MM.1S (cell line): ENCODE measurements at regions not wholly inside any gene's neighbourhood (a gene's known extent, or its start where the extent isn't known, plus 50 kb on each side); places are given as distances from the start of the nearest gene placed in this dataset.

ENCODE experiments used
- DNase-seq: peaks from one replicate; pipeline ENCODE4 v3.0.0-alpha.2; 2015
- H2AFZ ChIP-seq: fragments of 300-600 bp; sonication (generic); 2 replicates; pipeline ENCODE4 v1.6.0; 2016; ENCODE audit warnings: antibody characterized with exemption, low read length
- H3F3A ChIP-seq: fragments of 300-600 bp; sonication (generic); 2 replicates; pipeline ENCODE4 v1.6.1; 2016; ENCODE audit warnings: mild to moderate bottlenecking, antibody characterized with exemption, low read length, moderate library complexity, mixed read lengths; ENCODE audit not compliant: insufficient read depth
- H3K27ac ChIP-seq: fragments of 300-600 bp; sonication (generic); 2 replicates; pipeline ENCODE4 v1.5.1; 2016; ENCODE audit warnings: mild to moderate bottlenecking, low read length
- H3K27me3 ChIP-seq: fragments of 300-600 bp; sonication (generic); replicated peaks from 2 replicates; pipeline ENCODE4 v1.6.0; 2016; ENCODE audit warnings: low read length; ENCODE audit not compliant: insufficient read depth
- H3K36me3 ChIP-seq: fragments of 300-600 bp; sonication (generic); replicated peaks from 2 replicates; pipeline ENCODE4 v1.6.1; 2016; ENCODE audit warnings: mild to moderate bottlenecking, low read length, mixed read lengths; ENCODE audit not compliant: insufficient read depth
- H3K4me1 ChIP-seq: fragments of 300-600 bp; sonication (generic); 2 replicates; pipeline ENCODE4 v1.6.1; 2016; ENCODE audit warnings: low read length, mixed read lengths
- H3K4me2 ChIP-seq: fragments of 300-600 bp; sonication (generic); 2 replicates; pipeline ENCODE4 v1.6.0; 2016; ENCODE audit warnings: low read depth, low read length
- H3K4me3 ChIP-seq: fragments of 300-600 bp; sonication (generic); 2 replicates; pipeline ENCODE4 v1.5.1; 2016; ENCODE audit warnings: low read length, mixed read lengths
- H3K79me2 ChIP-seq: fragments of 300-600 bp; sonication (generic); 2 replicates; pipeline ENCODE4 v1.6.1; 2016; ENCODE audit warnings: mixed run types, low read length, mixed read lengths
- H3K9ac ChIP-seq: fragments of 300-600 bp; sonication (generic); 2 replicates; pipeline ENCODE4 v1.6.1; 2016; ENCODE audit warnings: low read length, mixed read lengths
- H3K9me2 ChIP-seq: fragments of 300-600 bp; sonication (generic); replicated peaks from 2 replicates; pipeline ENCODE4 v1.6.1; 2016; ENCODE audit warnings: mild to moderate bottlenecking, low read length, mixed read lengths; ENCODE audit not compliant: insufficient read depth
- H3K9me3 ChIP-seq: fragments of 300-600 bp; sonication (generic); replicated peaks from 2 replicates; pipeline ENCODE4 v1.6.1; 2016; ENCODE audit warnings: mild to moderate bottlenecking, low read length, mixed read lengths; ENCODE audit not compliant: insufficient read depth
- H4K20me1 ChIP-seq: fragments of 300-600 bp; sonication (generic); 2 replicates; pipeline ENCODE4 v1.6.1; 2016; ENCODE audit warnings: mild to moderate bottlenecking, low read length, moderate library complexity, mixed read lengths; ENCODE audit not compliant: insufficient read depth
- CTCF ChIP-seq: fragments of 300-600 bp; sonication (generic); IDR thresholded peaks from 2 replicates; pipeline ENCODE4 v1.5.1; 2016; ENCODE audit warnings: antibody characterized with exemption, low read length, mixed read lengths
- EZH2 ChIP-seq: fragments of 300-600 bp; sonication (generic); optimal IDR thresholded peaks from 2 replicates; pipeline ENCODE3; 2017; ENCODE audit warnings: low read depth, mild to moderate bottlenecking, antibody characterized with exemption, low read length, mixed read lengths
- EZH2phosphoT487 ChIP-seq: fragments of 300-600 bp; sonication (generic); IDR thresholded peaks from 2 replicates; pipeline ENCODE4 v1.6.1; 2018; ENCODE audit warnings: antibody characterized with exemption, low read length

GRCh38 chr5:8934455-8934854 is 611.4 kb downstream of the SEMA5A start:
- Histone ChIP-seq H4K20me1 (no peaks in the 10 kb centered on the region), H3K9me3 (no peaks in the 10 kb centered on the region), H2AFZ (no peak overlapping the region), H3K9ac (no peak overlapping the region), H3F3A (no peaks in the 10 kb centered on the region), H3K27me3 (no peaks in the 10 kb centered on the region), H3K4me2 (no peak overlapping the region), H3K27ac (no peak overlapping the region), H3K79me2 (no peaks in the 10 kb centered on the region), H3K4me3 (no peak overlapping the region), H3K9me2 (no peaks in the 10 kb centered on the region), H3K36me3 (no peaks in the 10 kb centered on the region), H3K4me1 (no peaks in the 10 kb centered on the region)
- no peak for TF ChIP-seq CTCF
- DNase-seq: no peak

DNA sequence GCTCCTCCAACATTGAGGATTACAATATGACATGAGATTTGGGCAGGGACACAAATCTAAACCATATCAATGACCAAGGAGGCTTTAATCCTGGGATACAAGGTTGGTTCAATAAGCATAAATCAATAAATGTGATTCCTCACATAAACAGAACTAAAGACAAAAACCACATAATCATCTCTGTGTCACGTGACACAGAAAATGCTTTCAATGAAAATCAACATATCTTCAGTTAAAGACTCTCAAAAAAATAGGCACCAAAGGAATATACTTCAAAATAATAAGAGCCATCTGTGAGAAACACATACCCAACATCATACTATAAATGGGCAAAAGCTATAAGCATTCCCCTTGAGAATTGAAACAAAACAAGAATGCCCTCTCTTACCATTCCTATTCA is 604.9 kb downstream of the SEMA5A start:
- Histone ChIP-seq H3K27me3 (no peaks in the 10 kb centered on the region), H3K9me3 (no peaks in the 10 kb centered on the region), H4K20me1 (no peaks in the 10 kb centered on the region), H3K36me3 (no peaks in the 10 kb centered on the region; the same call in 1 of the 2 replicates), H3K9me2 (no peaks in the 10 kb centered on the region), H3K4me3 (no peak overlapping the region), H3K79me2 (no peaks in the 10 kb centered on the region), H3K4me2 (no peak overlapping the region), H3F3A (no peaks in the 10 kb centered on the region), H2AFZ (no peak overlapping the region), H3K4me1 (no peaks in the 10 kb centered on the region), H3K27ac (no peak overlapping the region), H3K9ac (no peak overlapping the region)
- DNase-seq: no peak
- TF ChIP-seq EZH2 (no peak), CTCF (no peak), EZH2phosphoT487 (no peak)

- no peak overlapping the region for H2AFZ ChIP-seq
- DNase-seq: no peak
- H4K20me1 ChIP-seq: no peaks in the 10 kb centered on the region
- TF ChIP-seq EZH2phosphoT487 (no peak), EZH2 (no peak), CTCF (no peak)
- H3K4me2 ChIP-seq: no peak overlapping the region
- H3K79me2 ChIP-seq: no peaks in the 10 kb centered on the region
- no peaks in the 10 kb centered on the region for H3K4me1 ChIP-seq
- H3K9ac ChIP-seq: no peak overlapping the region
- H3K27ac ChIP-seq: no peak overlapping the region
- no peaks in the 10 kb centered on the region for H3F3A ChIP-seq
- no peaks in the 10 kb centered on the region for H3K27me3 ChIP-seq
- H3K9me3 ChIP-seq: no peaks in the 10 kb centered on the region
- H3K4me3 ChIP-seq: no peak overlapping the region
- no peaks in the 10 kb centered on the region; the same call in 1 of the 2 replicates for H3K36me3 ChIP-seq
- no peaks in the 10 kb centered on the region for H3K9me2 ChIP-seq
Measured at GRCh38 chr5:8943301-8943700, 602.6 kb downstream of the SEMA5A start.

GRCh38 chr5:8944005-8944404 is 601.9 kb downstream of the SEMA5A start:
- H3K36me3 ChIP-seq: no peaks in the 10 kb centered on the region; the same call in 1 of the 2 replicates
- no peak overlapping the region for H3K27ac ChIP-seq
- no peak overlapping the region for H3K4me2 ChIP-seq
- TF ChIP-seq EZH2phosphoT487 (no peak), EZH2 (no peak)
- no peak overlapping the region for H3K4me3 ChIP-seq
- H3K79me2 ChIP-seq: no peaks in the 10 kb centered on the region
- no peaks in the 10 kb centered on the region for H3K9me2 ChIP-seq
- no peak overlapping the region for H2AFZ ChIP-seq
- H3K4me1 ChIP-seq: no peaks in the 10 kb centered on the region
- H4K20me1 ChIP-seq: no peaks in the 10 kb centered on the region
- H3K9me3 ChIP-seq: no peaks in the 10 kb centered on the region
- H3K9ac ChIP-seq: no peak overlapping the region
- H3K27me3 ChIP-seq: no peaks in the 10 kb centered on the region
- DNase-seq: no peak
- H3F3A ChIP-seq: no peaks in the 10 kb centered on the region
